Lower lobe of right lung (tissue), 2 donors: ENCODE measurements at regions not wholly inside any gene's neighbourhood (a gene's known extent, or its start where the extent isn't known, plus 50 kb on each side); places are given as distances from the start of the nearest gene placed in this dataset.

Experiments
- ATAC-seq, 2 donors: fragments of 200-7000 bp; cut with Tn5 transposase; one replicate each; pipeline ENCODE4 v1.9.1; 2020 to 2022; ENCODE audit warnings: mild to moderate bottlenecking in 2 of 2, moderate library complexity in 2 of 2
- DNase-seq: peaks from one replicate; pipeline ENCODE4 v3.0.0-alpha.2; 2020
- H3K27ac ChIP-seq: fragments of 200-600 bp; one replicate; pipeline ENCODE4 v1.8.0; 2022
- H3K27me3 ChIP-seq: fragments of 200-600 bp; one replicate; pipeline ENCODE4 v1.8.0; 2022; ENCODE audit warnings: low read depth
- H3K36me3 ChIP-seq: fragments of 200-600 bp; one replicate; pipeline ENCODE4 v1.8.0; 2022; ENCODE audit warnings: mild to moderate bottlenecking
- H3K4me1 ChIP-seq: fragments of 200-600 bp; one replicate; pipeline ENCODE4 v1.8.0; 2022
- H3K4me3 ChIP-seq: fragments of 200-600 bp; one replicate; pipeline ENCODE4 v1.8.0; 2022; ENCODE audit warnings: mild to moderate bottlenecking
- H3K9me3 ChIP-seq: fragments of 200-600 bp; one replicate; pipeline ENCODE4 v1.8.0; 2022
- CTCF ChIP-seq: fragments of 200-600 bp; IDR thresholded peaks from one replicate; pipeline ENCODE4 v1.8.0; 2022; ENCODE audit warnings: antibody characterized with exemption, mild to moderate bottlenecking
- intact Hi-C: fragments of 100-400 bp; cut with DNase I; formaldehyde crosslinking; loops from one replicate; pipeline ENCODE4 v1.11.0; 2022
- donor health status: DM: no; HTN: yes; CAD: no; lungs with severe emphysema.

- Histone ChIP-seq H3K4me3 (no peak overlapping the region), H3K4me1 (peaks cover 5% of the 10 kb centered on the region), H3K27me3 (peaks cover 14% of the 10 kb centered on the region), H3K9me3 (no peaks in the 10 kb centered on the region), H3K27ac (no peak overlapping the region), H3K36me3 (no peaks in the 10 kb centered on the region)
- TF ChIP-seq CTCF, result no peak
- intact Hi-C loops, result no loop called here
- ATAC-seq (no peak), DNase-seq (no peak)
Measured at GRCh38 chr22:27159016-27159415, 501.6 kb downstream of the MIAT start.

GRCh38 chr22:27159716-27160295 is 502.4 kb downstream of the MIAT start:
- H3K27me3 ChIP-seq, result peaks cover 14% of the 10 kb centered on the region
- no peaks in the 10 kb centered on the region for H3K9me3 ChIP-seq
- H3K27ac ChIP-seq, result no peak overlapping the region
- H3K4me3 ChIP-seq, result no peak overlapping the region
- no peak for DNase-seq
- intact Hi-C loops, result no loop called here
- H3K4me1 ChIP-seq, result peaks cover under 1% of the 10 kb centered on the region
- no peaks in the 10 kb centered on the region for H3K36me3 ChIP-seq
- TF ChIP-seq CTCF, result no peak
- no peak for ATAC-seq

GRCh38 chr22:27163162-27164137 is 506.1 kb downstream of the MIAT start:
- ATAC-seq (no peak), DNase-seq (no peak)
- Histone ChIP-seq H3K27me3 (peaks cover 14% of the 10 kb centered on the region), H3K27ac (no peak overlapping the region), H3K4me3 (no peak overlapping the region), H3K9me3 (no peaks in the 10 kb centered on the region), H3K4me1 (no peaks in the 10 kb centered on the region), H3K36me3 (no peaks in the 10 kb centered on the region)
- intact Hi-C loops, result no loop called here
- TF ChIP-seq CTCF, result no peak

- Histone ChIP-seq H3K4me3 (no peak overlapping the region), H3K27ac (no peak overlapping the region), H3K4me1 (no peaks in the 10 kb centered on the region), H3K27me3 (peaks cover 11% of the 10 kb centered on the region), H3K36me3 (no peaks in the 10 kb centered on the region), H3K9me3 (no peaks in the 10 kb centered on the region)
- no peak for TF ChIP-seq CTCF
- no peak for ATAC-seq
- intact Hi-C loops, result no loop called here
- DNase-seq, result no peak
Measured at GRCh38 chr22:27164781-27165503, 507.6 kb downstream of the MIAT start.

- TF ChIP-seq CTCF, result no peak
- ATAC-seq, result no peak
- intact Hi-C loops, result no loop called here
Measured at GRCh38 chr22:27168681-27169080, 511.3 kb downstream of the MIAT start.

More at GRCh38 chr22:27168681-27169080, 511.3 kb downstream of the MIAT start:
- no peak for DNase-seq
- Histone ChIP-seq H3K4me3 (no peak overlapping the region), H3K27ac (no peak overlapping the region), H3K9me3 (no peaks in the 10 kb centered on the region), H3K36me3 (no peaks in the 10 kb centered on the region), H3K4me1 (no peaks in the 10 kb centered on the region), H3K27me3 (peaks cover 6% of the 10 kb centered on the region)
